ENCODE measurements at regions not wholly inside any gene's neighbourhood (a gene's known extent, or its start where the extent isn't known, plus 50 kb on each side); places are given as distances from the start of the nearest gene placed in this dataset.

GRCh38 chr10:56844978-56845529 is 484.0 kb upstream of the ZWINT start:
- no peak for TF ChIP-seq CTCF (IDR thresholded peaks at IDR 0.05)
- TF ChIP-seq POLR2A (IDR thresholded peaks at IDR 0.05), result no peak

Data from esophagus squamous epithelium (tissue), 4 donors.